K562 (cell line): ENCODE measurements at regions not wholly inside any gene's neighbourhood (a gene's known extent, or its start where the extent isn't known, plus 50 kb on each side); places are given as distances from the start of the nearest gene placed in this dataset.
A peak's percentile ranks its signal among the peaks of the same experiment; 100 is the strongest.

Experiments
- ATAC-seq: fragments of 200-7000 bp; cut with Tn5 transposase; 3 replicates; pipeline ENCODE4 v1.9.1; 2020; ENCODE audit warnings: moderate library complexity
- BruUV-seq: library from RNA; stranded (reverse); fragments of 400-500 nt; replicated peaks from 2 replicates; lab custom pipeline; 2021; lab: Mats Ljungman, UMichigan
- CTCF ChIA-PET: fragments of 300-600 bp; formaldehyde crosslinking; extraction: SDS; loops from one replicate; lab custom pipeline; 2021; ENCODE audit warnings: low intra/inter-chr PET ratio; lab: Yijun Ruan, JAX
- POLR2A ChIA-PET: fragments of 300-600, 350-650 bp; sonication (Branson Sonifier 250); formaldehyde crosslinking; extraction: SDS; loops from one replicate; lab custom pipeline; 2021; ENCODE audit warnings: antibody characterized with exemption, inconsistent platforms; lab: Yijun Ruan, JAX
- DNase-seq, 4 experiments: peaks; one replicate each; pipeline versions ENCODE4 v3.0.0 to v3.0.0-alpha.2; 2011 to 2018; ENCODE audit warnings: low spot score in 3 of 4, mixed read lengths in 3 of 4; ENCODE audit errors: extremely low read depth in 1 of 4
- FAIRE-seq: peaks from 2 replicates; lab custom pipeline; 2011; peaks lifted over from hg19 to GRCh38; lab: Jason Lieb, UNC
- H2AFZ ChIP-seq: 2 replicates; pipeline ENCODE4 v1.6.0; 2011; ENCODE audit warnings: low read depth, low read length, control low read depth, inconsistent platforms
- H3K27ac ChIP-seq: fragments of 200-600 bp; 3 replicates; pipeline ENCODE4 v1.8.0; 2011; ENCODE audit warnings: low read depth, mild to moderate bottlenecking, control low read depth, inconsistent platforms, low read length, moderate library complexity, mixed read lengths; ENCODE audit errors: extremely low read depth
- H3K27me3 ChIP-seq, 2 experiments: fragments of 300-600 bp in 1 of 2; 2 replicates in 1 of 2; 3 replicates in 1 of 2; pipeline versions ENCODE4 v1.6.0 to v1.8.0; 2011; ENCODE audit warnings: inconsistent platforms in 2 of 2, low read length in 2 of 2, mild to moderate bottlenecking in 1 of 2, mixed read lengths in 1 of 2, moderate library complexity in 1 of 2; ENCODE audit not compliant: control insufficient read depth in 2 of 2, insufficient read depth in 2 of 2
- H3K36me3 ChIP-seq: fragments of 300-600 bp; 3 replicates; pipeline ENCODE4 v1.8.0; 2011; ENCODE audit warnings: mild to moderate bottlenecking, low read length, inconsistent platforms; ENCODE audit not compliant: control insufficient read depth, insufficient read depth
- H3K4me1 ChIP-seq, 2 experiments: fragments of 200-600 bp in 1 of 2; replicated peaks in 1 of 2; 2 replicates in 1 of 2; 3 replicates in 1 of 2; pipeline versions ENCODE4 v1.5.1 to v1.8.0; 2011; ENCODE audit warnings: inconsistent platforms in 2 of 2, low read length in 2 of 2, mild to moderate bottlenecking in 1 of 2, mixed read lengths in 1 of 2, moderate library complexity in 1 of 2; ENCODE audit not compliant: control insufficient read depth in 2 of 2, insufficient read depth in 2 of 2
- H3K4me2 ChIP-seq: 2 replicates; pipeline ENCODE4 v1.6.1; 2011; ENCODE audit warnings: low read length, control low read depth, inconsistent platforms, mixed read lengths; ENCODE audit not compliant: insufficient read depth
- H3K4me3 ChIP-seq: fragments of 200-600 bp; sonication (generic), shearing (Covaris generic); 2 replicates; pipeline ENCODE4 v1.5.1; 2016; ENCODE audit warnings: control low read depth, inconsistent platforms
- H3K79me2 ChIP-seq: fragments of 200-600 bp; 3 replicates; pipeline ENCODE4 v1.8.0; 2011; ENCODE audit warnings: low read length, inconsistent platforms; ENCODE audit not compliant: control insufficient read depth, insufficient read depth
- H3K9ac ChIP-seq, 2 experiments: 2 replicates each; pipeline versions ENCODE4 v1.6.0 to v1.6.1; 2011; ENCODE audit warnings: low read depth in 2 of 2, low read length in 2 of 2, control low read depth in 1 of 2, inconsistent platforms in 1 of 2, mild to moderate bottlenecking in 1 of 2, mixed read lengths in 1 of 2; ENCODE audit not compliant: insufficient read depth in 1 of 2
- H3K9me1 ChIP-seq: one replicate; pipeline ENCODE4 v1.6.0; 2011; ENCODE audit warnings: inconsistent platforms, mild to moderate bottlenecking, low read length, moderate library complexity; ENCODE audit not compliant: control insufficient read depth, insufficient read depth
- H3K9me3 ChIP-seq: replicated peaks from 2 replicates; pipeline ENCODE4 v1.5.1; 2011; ENCODE audit warnings: low read depth, low read length, inconsistent platforms; ENCODE audit not compliant: control insufficient read depth, insufficient read depth
- H4K20me1 ChIP-seq: replicated peaks from 2 replicates; pipeline ENCODE4 v1.6.1; 2011; ENCODE audit warnings: low read length, inconsistent platforms, mixed read lengths; ENCODE audit not compliant: control insufficient read depth, insufficient read depth
- FOXJ3 ChIP-seq: sonication (generic); formaldehyde crosslinking; IDR thresholded peaks from 2 replicates; pipeline ENCODE4 v1.4.0; 2020; ENCODE audit warnings: mild to moderate bottlenecking, missing genetic modification reagents
- RAD21 ChIP-seq, 2 experiments: fragments of 250-450 bp in 1 of 2; fragments of 450-650 bp in 1 of 2; sonication (Bioruptor Pico) in 1 of 2; formaldehyde crosslinking in 1 of 2; IDR thresholded peaks in 1 of 2; conservative IDR thresholded peaks in 1 of 2; 2 replicates each; pipeline versions ENCODE4 v1.4.0 to v1.8.0; 2020 to 2022; ENCODE audit warnings: mild to moderate bottlenecking in 2 of 2, moderate library complexity in 1 of 2
- ZFP30 ChIP-seq: fragments of 250-450 bp; sonication (Bioruptor Pico); IDR thresholded peaks from 2 replicates; pipeline ENCODE4 v1.8.0; 2022; ENCODE audit warnings: moderate library complexity, mild to moderate bottlenecking, inconsistent platforms, borderline replicate concordance
- WGBS: fragments of 100-300 bp; shearing (Covaris generic); methylation state at CpG from one replicate; pipeline ENCODE4 v1.1.6; 2016; ENCODE audit warnings: low coverage, mixed read lengths; ENCODE audit not compliant: insufficient coverage; ENCODE audit errors: missing lambda C conversion rate; 5-methylcytosine and 5-hydroxymethylcytosine counted together
- in situ Hi-C: fragments of 300-500 bp; cut with MboI; formaldehyde crosslinking; loops from 4 replicates; pipeline ENCODE4 v1.15.0; 2018; ENCODE audit warnings: inconsistent platforms, mixed read lengths
- intact Hi-C: fragments of 100-400 bp; cut with micrococcal nuclease; formaldehyde crosslinking; loops from 2 replicates; pipeline ENCODE4 v1.14.2; 2022
- TF ChIP-seq, protein P1 (sequence below), 3 experiments: IDR thresholded peaks in 2 of 3; conservative IDR thresholded peaks in 1 of 3; 2 replicates each; pipeline ENCODE4 v1.5.1; 2011 to 2012; ENCODE audit warnings: low read length in 3 of 3, mild to moderate bottlenecking in 3 of 3, control low read depth in 2 of 3, improper control_type of control experiment in 1 of 3, inconsistent platforms in 1 of 3, low read depth in 1 of 3, mixed read lengths in 1 of 3, moderate library complexity in 1 of 3; ENCODE audit not compliant: insufficient read depth in 2 of 3
- TF ChIP-seq, protein P2 (sequence below): fragments of 200-800 bp; sonication (Bioruptor generic); IDR thresholded peaks from 2 replicates; pipeline ENCODE4 v1.6.1; 2017; ENCODE audit warnings: missing genetic modification characterization, missing compliant biosample characterization

DNA sequence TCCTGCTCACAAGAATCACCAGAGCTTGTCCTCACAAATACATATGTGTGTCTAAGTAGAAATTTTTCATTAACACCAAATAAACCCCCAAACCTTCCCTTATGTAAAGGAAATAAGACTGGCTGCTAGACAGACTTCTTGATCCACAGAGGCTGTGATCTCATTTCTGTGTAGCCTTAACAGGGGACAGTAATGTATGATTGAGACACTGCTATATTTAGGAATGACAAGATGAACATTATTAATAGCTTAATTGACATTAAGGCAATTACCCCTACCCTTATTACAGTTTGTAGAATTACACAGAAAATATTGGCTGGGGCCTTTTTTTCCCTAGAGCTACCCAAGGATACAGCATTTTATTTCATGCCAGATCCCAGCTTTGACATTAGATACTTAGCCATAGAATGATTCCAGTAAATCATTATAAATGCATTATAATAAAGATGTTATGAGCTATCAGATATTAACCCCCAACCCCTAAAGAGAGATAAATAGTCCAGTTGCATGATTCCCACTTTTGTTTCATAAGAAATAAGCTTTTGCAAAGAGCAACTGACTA, 392.1 kb upstream of the HNRNPA3 start:
- FAIRE-seq = no peak
- no peaks in the 10 kb centered on the region for H3K36me3 ChIP-seq

DNA sequence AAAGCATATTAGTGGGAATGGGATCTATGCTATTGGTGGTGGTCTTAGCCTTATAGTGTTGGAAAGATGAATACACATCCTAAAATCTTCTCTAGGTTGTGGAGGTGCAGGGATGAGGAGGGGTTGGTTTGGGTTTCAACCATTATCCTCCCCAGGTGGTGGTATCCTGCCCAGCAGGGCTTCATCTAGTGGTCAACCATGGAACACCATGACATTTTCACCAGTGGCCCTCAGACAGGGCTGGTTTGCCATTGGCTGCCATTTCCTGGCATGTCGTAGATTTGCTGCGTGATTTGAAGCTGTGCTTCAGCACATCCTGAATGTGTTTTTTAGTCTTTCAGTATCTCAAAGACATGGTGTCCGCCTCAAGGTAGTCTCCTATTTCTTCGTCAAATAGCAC, 391.2 kb upstream of the HNRNPA3 start:
- H3K9me1 ChIP-seq = no peaks in the 10 kb centered on the region
- TF ChIP-seq RAD21 (CRISPR knock-in tag; conservative IDR thresholded peaks at IDR 0.05 in 1 of 2, IDR thresholded peaks at IDR 0.05 in 1 of 2) (peak in 1 of 2 experiments; percentile 15; a peak in 1 of 4 replicates), ZFP30 (no peak)
- TF ChIP-seq, protein P1, sequence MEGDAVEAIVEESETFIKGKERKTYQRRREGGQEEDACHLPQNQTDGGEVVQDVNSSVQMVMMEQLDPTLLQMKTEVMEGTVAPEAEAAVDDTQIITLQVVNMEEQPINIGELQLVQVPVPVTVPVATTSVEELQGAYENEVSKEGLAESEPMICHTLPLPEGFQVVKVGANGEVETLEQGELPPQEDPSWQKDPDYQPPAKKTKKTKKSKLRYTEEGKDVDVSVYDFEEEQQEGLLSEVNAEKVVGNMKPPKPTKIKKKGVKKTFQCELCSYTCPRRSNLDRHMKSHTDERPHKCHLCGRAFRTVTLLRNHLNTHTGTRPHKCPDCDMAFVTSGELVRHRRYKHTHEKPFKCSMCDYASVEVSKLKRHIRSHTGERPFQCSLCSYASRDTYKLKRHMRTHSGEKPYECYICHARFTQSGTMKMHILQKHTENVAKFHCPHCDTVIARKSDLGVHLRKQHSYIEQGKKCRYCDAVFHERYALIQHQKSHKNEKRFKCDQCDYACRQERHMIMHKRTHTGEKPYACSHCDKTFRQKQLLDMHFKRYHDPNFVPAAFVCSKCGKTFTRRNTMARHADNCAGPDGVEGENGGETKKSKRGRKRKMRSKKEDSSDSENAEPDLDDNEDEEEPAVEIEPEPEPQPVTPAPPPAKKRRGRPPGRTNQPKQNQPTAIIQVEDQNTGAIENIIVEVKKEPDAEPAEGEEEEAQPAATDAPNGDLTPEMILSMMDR (IDR thresholded peaks at IDR 0.05 in 2 of 3, conservative IDR thresholded peaks at IDR 0.05 in 1 of 3; ENCODE audit: insufficient read depth in 2 of 3, low read depth in 1 of 3, low read length in 3 of 3) = peak; percentile 30 to 47 (median 35); a peak in 4 of 6 replicates
- TF ChIP-seq, all 486 proteins: peak for 2
- in situ Hi-C loops = loop anchor here (25.0 kb wide), 1 partner anchor 684 kb away; the partner anchor contains the start of gene HOXD8
- Histone ChIP-seq H4K20me1 (no peaks in the 10 kb centered on the region), H3K27me3 (peaks cover 2 to 18% of the 10 kb centered on the region in 2 experiments; a peak in 3 of 5 replicates), H3K79me2 (no peaks in the 10 kb centered on the region), H3K9ac (no peak overlapping the region), H3K4me3 (no peak overlapping the region), H3K4me1 (no peaks in the 10 kb centered on the region), H2AFZ (no peak overlapping the region), H3K4me2 (no peak overlapping the region), H3K27ac (no peak overlapping the region), H3K36me3 (no peaks in the 10 kb centered on the region), H3K9me3 (no peaks in the 10 kb centered on the region)
- BruUV-seq = no TSS peak
- ChIA-PET POLR2A (interaction anchor here (0.6 kb wide), 1 partner anchor 111 kb away, joined by 3 read pairs; no protein-coding TSS in a partner anchor), CTCF (no interaction called here)
- peak; percentile 7 to 42 (median 37) for DNase-seq
- peak; percentile 89 for ATAC-seq
- FAIRE-seq = no peak
- intact Hi-C loops = no loop called here
- whole genome bisulfite sequencing = 2% methylated on average over 4 of the region's 4 CpGs

More for the DNA sequence above, 392.1 kb upstream of the HNRNPA3 start:
- Histone ChIP-seq H3K27me3 (peaks cover 2 to 18% of the 10 kb centered on the region in 2 experiments; a peak in 3 of 5 replicates), H4K20me1 (no peaks in the 10 kb centered on the region), H3K9me3 (no peaks in the 10 kb centered on the region), H3K4me3 (no peak overlapping the region), H3K4me2 (no peak overlapping the region), H3K9ac (no peak overlapping the region), H3K27ac (no peak overlapping the region), H3K9me1 (no peaks in the 10 kb centered on the region), H3K4me1 (no peaks in the 10 kb centered on the region), H3K79me2 (no peaks in the 10 kb centered on the region), H2AFZ (no peak overlapping the region)
- no TSS peak for BruUV-seq
- intact Hi-C loops (no loop called here), in situ Hi-C loops (loop anchor here (25.0 kb wide), 1 partner anchor 683 kb away; the partner anchor contains the start of gene HOXD8)
- DNase-seq (no peak), ATAC-seq (no peak)
- ChIA-PET POLR2A (no interaction called here), CTCF (no interaction called here)
- TF ChIP-seq, protein P2, sequence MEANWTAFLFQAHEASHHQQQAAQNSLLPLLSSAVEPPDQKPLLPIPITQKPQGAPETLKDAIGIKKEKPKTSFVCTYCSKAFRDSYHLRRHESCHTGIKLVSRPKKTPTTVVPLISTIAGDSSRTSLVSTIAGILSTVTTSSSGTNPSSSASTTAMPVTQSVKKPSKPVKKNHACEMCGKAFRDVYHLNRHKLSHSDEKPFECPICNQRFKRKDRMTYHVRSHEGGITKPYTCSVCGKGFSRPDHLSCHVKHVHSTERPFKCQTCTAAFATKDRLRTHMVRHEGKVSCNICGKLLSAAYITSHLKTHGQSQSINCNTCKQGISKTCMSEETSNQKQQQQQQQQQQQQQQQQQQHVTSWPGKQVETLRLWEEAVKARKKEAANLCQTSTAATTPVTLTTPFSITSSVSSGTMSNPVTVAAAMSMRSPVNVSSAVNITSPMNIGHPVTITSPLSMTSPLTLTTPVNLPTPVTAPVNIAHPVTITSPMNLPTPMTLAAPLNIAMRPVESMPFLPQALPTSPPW = no peak
- no peak for TF ChIP-seq FOXJ3 (CRISPR knock-in tag)
